Sigmoid colon (tissue), 6 donors: ENCODE measurements at regions not wholly inside any gene's neighbourhood (a gene's known extent, or its start where the extent isn't known, plus 50 kb on each side); places are given as distances from the start of the nearest gene placed in this dataset.

ENCODE experiments used
- DNase-seq: peaks from one replicate; pipeline ENCODE4 v3.0.0-alpha.2; 2019
- H3K27ac ChIP-seq, 4 donors: fragments of 200-600 bp; sonication (generic); one replicate each; pipeline ENCODE4 v1.5.1; 2016 to 2019; ENCODE audit warnings: mild to moderate bottlenecking in 1 of 4
- H3K27me3 ChIP-seq, 3 donors: fragments of 200-600 bp; sonication (generic); one replicate each; pipeline ENCODE4 v1.5.1; 2019; ENCODE audit warnings: mild to moderate bottlenecking in 1 of 3
- H3K36me3 ChIP-seq, 4 donors: fragments of 200-600 bp; sonication (generic); one replicate each; pipeline ENCODE4 v1.5.1; 2016 to 2019
- H3K4me1 ChIP-seq, 4 donors: fragments of 200-600 bp; sonication (generic); one replicate each; pipeline ENCODE4 v1.5.1; 2017 to 2019
- H3K4me3 ChIP-seq, 4 donors: fragments of 200-600 bp; sonication (generic); one replicate each; pipeline ENCODE4 v1.5.1; 2017 to 2019; ENCODE audit warnings: mild to moderate bottlenecking in 2 of 4, moderate library complexity in 1 of 4
- H3K9me3 ChIP-seq, 4 donors: fragments of 200-600 bp in 3 of 4; sonication (generic) in 3 of 4; one replicate each; pipeline versions ENCODE4 v1.5.1 to v1.6.1; 2013 to 2019
- CTCF ChIP-seq, 4 experiments: fragments of 450-650 bp in 3 of 4; fragments of 200-600 bp in 1 of 4; IDR thresholded peaks; one replicate each; pipeline ENCODE4 v1.5.1; 2016 to 2019; ENCODE audit warnings: antibody characterized with exemption in 4 of 4, mild to moderate bottlenecking in 3 of 4, moderate library complexity in 2 of 4
- EP300 ChIP-seq, 4 donors: sonication (generic); formaldehyde crosslinking; IDR thresholded peaks; one replicate each; pipeline ENCODE4 v1.6.1; 2017; ENCODE audit warnings: antibody characterized with exemption in 4 of 4
- POLR2A ChIP-seq, 2 donors: fragments of 450-650 bp; IDR thresholded peaks; one replicate each; pipeline ENCODE4 v1.6.1; 2016; ENCODE audit warnings: antibody characterized with exemption in 2 of 2, mild to moderate bottlenecking in 2 of 2, moderate library complexity in 2 of 2
- POLR2AphosphoS5 ChIP-seq, 4 donors: sonication (generic); formaldehyde crosslinking; IDR thresholded peaks; one replicate each; pipeline ENCODE4 v1.6.1; 2017; ENCODE audit warnings: antibody characterized with exemption in 4 of 4
- WGBS, 2 donors: extraction: QIAGEN DNeasy Blood & Tissue Kit; methylation state at CpG; one replicate each; pipeline ENCODE4 v1.1.7; 2013; 5-methylcytosine and 5-hydroxymethylcytosine counted together
- intact Hi-C: fragments of 100-400 bp; cut with DNase I; formaldehyde crosslinking; loops from one replicate; pipeline ENCODE4 v1.15.1; 2023
- donor health status: healthy with polysubstance abuse.
- donor health status: healthy.

GRCh38 chr6:113315879-113316278 is 541.3 kb upstream of the MARCKS start:
- no peak for DNase-seq
- H3K4me3 ChIP-seq = no peak overlapping the region
- no peaks in the 10 kb centered on the region for H3K36me3 ChIP-seq
- H3K4me1 ChIP-seq = peaks cover 0 to 2% (median 0%) of the 10 kb centered on the region in 4 donors
- H3K27ac ChIP-seq = no peak overlapping the region
- H3K9me3 ChIP-seq = no peaks in the 10 kb centered on the region
- intact Hi-C loops = no loop called here
- H3K27me3 ChIP-seq = no peaks in the 10 kb centered on the region
- TF ChIP-seq POLR2A (IDR thresholded peaks at IDR 0.05) = no peak
- no peak for TF ChIP-seq POLR2AphosphoS5 (IDR thresholded peaks at IDR 0.05)
- no peak for TF ChIP-seq EP300 (IDR thresholded peaks at IDR 0.05)
- TF ChIP-seq CTCF (IDR thresholded peaks at IDR 0.05) = no peak
- 84 to 85% methylated on average over 4 of the region's 4 CpGs for WGBS, 2 donors

GRCh38 chr6:113317442-113317841 is 539.7 kb upstream of the MARCKS start:
- Histone ChIP-seq H3K27ac (no peak overlapping the region), H3K36me3 (no peaks in the 10 kb centered on the region), H3K4me3 (no peak overlapping the region), H3K4me1 (no peaks in the 10 kb centered on the region), H3K27me3 (no peaks in the 10 kb centered on the region), H3K9me3 (no peaks in the 10 kb centered on the region)
- TF ChIP-seq POLR2AphosphoS5 (IDR thresholded peaks at IDR 0.05) (no peak), POLR2A (IDR thresholded peaks at IDR 0.05) (no peak), EP300 (IDR thresholded peaks at IDR 0.05) (no peak), CTCF (IDR thresholded peaks at IDR 0.05) (no peak)
- DNase-seq = no peak
- WGBS, 2 donors = 93 to 95% methylated on average over 2 of the region's 2 CpGs
- intact Hi-C loops = no loop called here

- WGBS, 2 donors = 88 to 90% methylated on average over 9 of the region's 9 CpGs
- Histone ChIP-seq H3K36me3 (no peaks in the 10 kb centered on the region), H3K4me3 (no peak overlapping the region), H3K9me3 (no peaks in the 10 kb centered on the region), H3K27ac (no peak overlapping the region), H3K27me3 (no peaks in the 10 kb centered on the region), H3K4me1 (no peaks in the 10 kb centered on the region)
- intact Hi-C loops = no loop called here
- TF ChIP-seq POLR2AphosphoS5 (IDR thresholded peaks at IDR 0.05) (no peak), POLR2A (IDR thresholded peaks at IDR 0.05) (no peak), EP300 (IDR thresholded peaks at IDR 0.05) (no peak)
- DNase-seq = no peak
Measured at GRCh38 chr6:113317891-113318574, 539.1 kb upstream of the MARCKS start.

GRCh38 chr6:113318575-113318917 is 538.6 kb upstream of the MARCKS start:
- H3K36me3 ChIP-seq = no peaks in the 10 kb centered on the region
- no peaks in the 10 kb centered on the region for H3K27me3 ChIP-seq
- H3K27ac ChIP-seq = no peak overlapping the region
- 61 to 82% methylated on average over 5 of the region's 5 CpGs for WGBS, 2 donors
- DNase-seq = no peak
- H3K9me3 ChIP-seq = no peaks in the 10 kb centered on the region
- intact Hi-C loops = no loop called here
- no peak overlapping the region for H3K4me3 ChIP-seq
- H3K4me1 ChIP-seq = no peaks in the 10 kb centered on the region
- TF ChIP-seq EP300 (IDR thresholded peaks at IDR 0.05) (no peak), POLR2A (IDR thresholded peaks at IDR 0.05) (no peak), POLR2AphosphoS5 (IDR thresholded peaks at IDR 0.05) (no peak)

GRCh38 chr6:113320653-113321052 is 536.5 kb upstream of the MARCKS start:
- no peak for DNase-seq
- intact Hi-C loops = no loop called here
- H3K4me1 ChIP-seq = no peaks in the 10 kb centered on the region
- no peak overlapping the region for H3K4me3 ChIP-seq
- no peaks in the 10 kb centered on the region for H3K27me3 ChIP-seq
- WGBS, 2 donors = 89 to 92% methylated on average over 2 of the region's 2 CpGs
- no peaks in the 10 kb centered on the region for H3K36me3 ChIP-seq
- TF ChIP-seq POLR2AphosphoS5 (IDR thresholded peaks at IDR 0.05) (no peak), CTCF (IDR thresholded peaks at IDR 0.05) (no peak), EP300 (IDR thresholded peaks at IDR 0.05) (no peak), POLR2A (IDR thresholded peaks at IDR 0.05) (no peak)
- no peak overlapping the region for H3K27ac ChIP-seq
- no peaks in the 10 kb centered on the region for H3K9me3 ChIP-seq

- Histone ChIP-seq H3K4me3 (no peak overlapping the region), H3K4me1 (peaks cover 0 to 8% (median 0%) of the 10 kb centered on the region in 4 donors), H3K9me3 (no peaks in the 10 kb centered on the region), H3K36me3 (no peaks in the 10 kb centered on the region), H3K27me3 (no peaks in the 10 kb centered on the region), H3K27ac (no peak overlapping the region)
- 95% methylated on average over 3 of the region's 3 CpGs for WGBS, 2 donors
- no peak for DNase-seq
- TF ChIP-seq POLR2AphosphoS5 (IDR thresholded peaks at IDR 0.05) = no peak
- no peak for TF ChIP-seq POLR2A (IDR thresholded peaks at IDR 0.05)
- TF ChIP-seq CTCF (IDR thresholded peaks at IDR 0.05) = no peak
- TF ChIP-seq EP300 (IDR thresholded peaks at IDR 0.05) = no peak
- intact Hi-C loops = no loop called here
Measured at GRCh38 chr6:113326781-113327180, 530.4 kb upstream of the MARCKS start.
